Right renal pelvis (tissue), 4 donors: ENCODE measurements at regions not wholly inside any gene's neighbourhood (a gene's known extent, or its start where the extent isn't known, plus 50 kb on each side); places are given as distances from the start of the nearest gene placed in this dataset.

Experiments used
- DNase-seq, 4 donors: peaks; one replicate each; pipeline ENCODE4 v3.0.0-alpha.2; 2013; ENCODE audit warnings: low read depth in 4 of 4, low spot score in 3 of 4, missing footprints in 1 of 4

DNA sequence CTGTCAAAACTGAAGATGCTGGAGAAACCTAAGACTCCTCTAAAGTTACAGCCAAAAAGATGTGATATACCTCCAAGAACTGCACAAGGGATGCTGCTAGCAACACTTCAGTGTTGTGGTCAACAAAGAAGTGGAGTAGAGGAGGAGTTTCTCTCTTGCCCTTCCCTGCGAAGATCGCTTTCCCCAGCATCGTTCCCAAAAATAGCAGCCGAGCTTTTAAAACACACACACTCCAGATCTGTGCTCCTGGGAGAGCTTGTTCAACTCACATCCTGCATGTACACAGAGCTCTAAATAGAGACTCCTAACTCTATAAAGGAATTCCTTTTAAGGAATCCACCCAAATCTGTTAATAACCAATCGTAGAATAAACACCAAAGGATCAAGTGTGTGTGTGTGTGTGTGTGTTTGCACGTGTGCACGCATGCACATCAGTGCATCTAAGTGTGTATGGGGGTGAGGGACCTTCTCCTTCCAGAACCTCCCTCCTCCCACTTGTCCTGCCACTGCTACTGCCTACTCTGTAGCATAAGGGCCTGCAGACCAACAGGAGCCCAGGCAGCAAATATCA lies 58.5 kb downstream of the PSMG1 start:
- no peak for DNase-seq

DNA sequence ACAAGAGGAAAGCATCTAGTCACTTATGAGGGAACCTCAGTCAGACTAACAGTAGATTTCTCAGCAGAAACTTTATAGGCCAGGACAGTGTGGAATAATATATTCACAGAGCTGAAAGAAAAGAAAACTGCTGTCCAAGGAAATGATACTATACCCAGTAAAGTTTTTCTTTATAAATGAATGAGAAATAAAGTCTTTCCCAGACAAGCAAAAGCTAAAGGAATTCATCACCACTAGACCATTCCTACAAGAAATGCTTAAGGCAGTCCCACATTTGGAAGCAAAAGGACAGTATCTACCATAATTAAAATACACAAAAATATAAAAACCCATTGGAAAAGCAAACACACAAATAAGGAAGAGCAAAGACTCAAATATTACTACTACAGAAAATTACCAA lies 59.9 kb downstream of the PSMG1 start:
- no peak for DNase-seq

DNA sequence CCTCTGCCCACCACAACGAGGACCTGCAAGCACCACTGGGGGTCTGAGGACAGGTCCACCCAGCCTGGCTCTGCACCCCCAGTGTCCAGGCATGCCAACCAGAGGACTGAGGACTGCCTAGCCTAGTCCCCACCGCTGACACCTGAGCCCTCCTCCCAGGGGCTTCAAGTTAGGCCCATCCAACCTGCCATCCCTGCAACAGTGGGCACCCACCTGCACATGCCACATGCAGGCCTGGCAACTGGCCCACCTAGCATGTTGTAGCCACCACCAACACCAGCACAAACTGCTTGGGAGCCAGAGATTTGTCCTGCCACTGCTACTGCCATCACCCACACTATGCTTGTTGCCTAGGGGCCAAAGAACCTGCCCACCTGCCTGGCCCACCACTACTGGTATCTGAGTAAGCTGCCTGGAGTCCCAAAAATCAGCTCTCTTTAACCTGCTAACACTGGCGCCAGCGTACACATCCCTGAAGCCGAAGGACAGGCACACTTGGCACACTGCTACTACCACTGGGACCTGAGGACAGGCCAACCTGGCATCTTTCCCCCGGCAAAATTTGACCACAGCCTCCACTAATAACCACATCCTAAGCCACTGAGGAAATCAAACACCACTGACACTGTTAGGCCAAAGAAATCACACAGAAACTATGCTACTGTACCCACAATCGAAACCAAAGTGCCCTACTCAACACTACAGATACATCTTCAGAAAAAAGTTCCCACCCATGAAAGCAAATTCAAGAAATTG lies 61.5 kb downstream of the PSMG1 start:
- DNase-seq, result no peak

DNA sequence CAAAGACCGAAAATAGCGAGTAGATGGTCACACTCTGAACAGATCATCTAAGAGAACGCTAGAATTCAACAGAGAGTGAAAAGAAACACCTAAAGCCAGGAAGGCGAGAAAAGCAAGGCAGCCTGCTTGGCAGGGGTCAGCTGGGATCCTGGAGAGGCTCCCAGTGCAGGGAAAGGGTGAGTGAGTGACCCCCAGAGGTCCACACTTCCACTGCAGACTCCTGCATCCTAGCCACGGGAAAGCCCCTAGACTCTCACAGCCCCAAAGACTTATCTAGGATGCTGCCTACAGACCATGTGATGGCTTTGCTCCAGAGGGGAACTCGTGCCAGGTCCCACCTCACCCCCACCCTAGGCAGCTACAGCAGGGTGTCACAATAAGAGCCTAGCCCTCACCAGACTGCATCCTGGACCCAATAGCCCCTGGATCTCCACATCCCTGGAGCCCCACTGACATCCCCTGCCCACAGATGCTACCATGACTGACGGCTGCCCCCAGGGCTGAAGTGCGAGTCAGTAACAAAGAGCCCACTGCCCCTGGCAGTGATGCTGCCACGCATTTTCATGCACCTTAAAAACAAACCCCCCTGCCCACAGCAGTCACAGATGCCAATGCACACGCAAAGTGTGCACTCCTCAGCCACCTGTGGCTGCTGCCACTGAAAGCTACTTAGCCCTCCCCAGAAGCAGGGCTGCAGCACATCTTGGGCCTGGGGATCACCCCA lies 62.2 kb downstream of the PSMG1 start:
- DNase-seq, result no peak

DNA sequence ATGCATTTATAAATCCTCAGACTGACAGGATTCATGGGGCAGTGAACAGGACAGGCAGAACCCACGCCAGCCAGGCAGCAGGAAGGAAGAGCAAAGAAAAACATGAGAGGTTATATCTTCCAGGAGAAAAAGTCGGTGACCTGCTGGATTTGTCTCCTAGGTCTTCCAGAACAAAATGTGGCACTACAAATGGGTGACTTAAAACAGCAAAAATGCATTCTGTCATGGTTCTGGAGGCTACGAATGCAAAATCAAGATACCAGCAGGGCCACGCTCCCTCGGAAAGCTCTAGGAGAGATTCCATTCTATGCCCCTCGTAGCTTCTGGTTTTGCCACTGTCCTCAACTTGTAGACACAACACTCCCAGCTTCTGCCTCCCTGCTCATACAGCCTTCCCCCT lies 63.4 kb downstream of the PSMG1 start:
- no peak for DNase-seq

DNA sequence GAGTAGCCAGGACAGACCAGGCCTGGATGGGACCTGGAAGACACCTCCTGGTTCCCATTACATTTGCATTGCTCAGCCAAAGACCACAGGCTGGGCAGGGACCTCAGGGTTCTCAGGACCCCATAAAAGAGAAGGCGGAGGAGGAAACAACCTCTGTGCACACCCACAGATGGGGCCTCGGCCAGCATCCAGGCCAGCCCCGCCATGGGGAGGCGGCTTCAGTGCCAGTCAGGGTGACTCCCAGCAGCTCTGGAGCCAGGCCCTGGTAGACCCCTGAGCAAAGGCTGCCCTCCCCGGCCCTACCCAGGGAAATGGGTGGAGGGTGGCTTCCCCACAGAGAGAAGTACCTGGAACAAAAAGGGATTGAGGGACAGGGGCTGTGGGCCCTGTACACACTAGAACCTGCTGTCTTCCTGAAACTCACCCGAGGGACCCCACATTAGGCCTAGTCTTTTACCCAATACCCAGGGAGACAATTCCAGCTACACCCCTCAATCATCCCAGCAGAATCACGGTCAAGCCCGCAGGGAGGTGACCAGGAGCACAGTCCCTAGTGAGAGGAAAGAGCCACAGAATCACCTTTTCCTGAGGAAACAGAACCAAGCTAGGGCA lies 64.5 kb downstream of the PSMG1 start:
- DNase-seq, result no peak

DNA sequence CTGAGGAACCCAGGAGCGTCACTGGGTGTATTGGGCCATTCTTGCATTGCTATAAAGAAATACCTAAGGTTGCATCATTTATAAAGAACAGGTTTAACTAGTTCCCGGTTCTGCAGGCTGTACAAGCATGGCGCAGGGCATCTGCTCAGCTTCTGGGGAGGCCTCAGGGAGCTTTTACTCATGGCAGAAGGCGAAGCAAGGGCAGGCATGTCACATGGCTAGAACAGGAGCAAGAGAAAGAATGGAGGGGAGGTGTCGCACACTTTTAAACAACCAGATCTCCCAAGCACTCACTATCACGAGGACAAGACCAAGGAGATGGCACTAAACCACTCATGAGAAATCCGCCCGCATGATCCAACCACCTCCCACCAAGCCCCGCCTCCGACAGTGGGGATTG lies 65.2 kb downstream of the PSMG1 start:
- DNase-seq, result no peak

DNA sequence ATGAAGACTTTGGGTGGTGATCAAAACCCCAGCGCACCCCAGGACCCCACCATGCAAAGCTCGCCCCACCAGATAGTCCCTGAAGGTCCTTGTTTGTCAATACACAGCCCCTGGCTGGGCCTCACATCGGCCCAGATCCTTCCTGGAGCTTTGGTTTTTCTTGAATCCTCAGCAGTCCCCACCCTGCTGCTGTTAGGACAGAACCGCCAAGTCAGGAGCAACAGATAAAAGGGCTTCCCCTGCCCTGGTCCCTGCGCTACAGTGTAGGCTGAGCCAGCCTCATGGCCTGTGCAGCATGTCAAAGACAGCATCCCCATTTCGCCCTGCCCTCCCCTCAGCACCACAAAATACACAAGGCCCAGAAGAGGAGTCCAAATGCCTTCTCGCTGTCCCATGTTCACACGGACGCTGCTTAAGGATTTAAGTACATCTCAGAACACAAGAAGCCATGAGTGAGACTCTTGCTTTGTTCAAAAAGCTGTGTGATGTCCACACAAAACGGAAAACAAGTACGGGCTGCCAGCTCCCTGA lies 65.7 kb downstream of the PSMG1 start:
- no peak for DNase-seq

DNA sequence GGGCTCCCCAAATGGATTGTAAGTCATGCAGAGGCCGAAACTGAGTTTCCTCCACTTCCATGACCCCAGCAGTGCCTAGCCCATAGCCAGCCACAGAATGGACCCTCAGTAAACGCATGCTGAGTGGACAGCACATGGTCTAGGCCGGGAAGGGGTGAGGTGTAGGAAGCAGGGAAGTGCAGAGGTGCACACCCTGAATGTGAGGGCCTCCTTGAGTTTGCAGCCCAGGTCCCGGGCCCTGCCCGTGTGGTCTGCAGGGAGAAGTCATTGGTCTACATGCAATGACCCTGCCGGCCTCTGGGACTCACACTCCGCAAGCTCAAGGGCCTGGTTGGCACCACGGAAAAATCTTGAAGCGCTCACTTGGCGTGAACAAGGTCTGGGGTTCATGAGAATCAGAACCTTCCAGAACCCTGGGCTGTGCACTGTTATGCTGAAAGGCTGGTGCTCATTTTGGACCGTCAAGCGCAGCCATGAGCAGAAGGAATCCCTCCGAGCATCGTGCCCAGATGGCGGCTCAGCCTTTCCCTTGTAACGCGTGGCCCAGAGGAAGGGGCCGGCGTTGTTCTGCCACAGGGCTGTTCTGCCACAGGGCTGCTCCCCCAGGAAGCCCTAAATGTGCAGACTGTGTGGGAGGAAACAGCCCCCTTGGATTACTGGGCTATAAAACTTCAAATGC lies 66.4 kb downstream of the PSMG1 start:
- DNase-seq, result no peak

DNA sequence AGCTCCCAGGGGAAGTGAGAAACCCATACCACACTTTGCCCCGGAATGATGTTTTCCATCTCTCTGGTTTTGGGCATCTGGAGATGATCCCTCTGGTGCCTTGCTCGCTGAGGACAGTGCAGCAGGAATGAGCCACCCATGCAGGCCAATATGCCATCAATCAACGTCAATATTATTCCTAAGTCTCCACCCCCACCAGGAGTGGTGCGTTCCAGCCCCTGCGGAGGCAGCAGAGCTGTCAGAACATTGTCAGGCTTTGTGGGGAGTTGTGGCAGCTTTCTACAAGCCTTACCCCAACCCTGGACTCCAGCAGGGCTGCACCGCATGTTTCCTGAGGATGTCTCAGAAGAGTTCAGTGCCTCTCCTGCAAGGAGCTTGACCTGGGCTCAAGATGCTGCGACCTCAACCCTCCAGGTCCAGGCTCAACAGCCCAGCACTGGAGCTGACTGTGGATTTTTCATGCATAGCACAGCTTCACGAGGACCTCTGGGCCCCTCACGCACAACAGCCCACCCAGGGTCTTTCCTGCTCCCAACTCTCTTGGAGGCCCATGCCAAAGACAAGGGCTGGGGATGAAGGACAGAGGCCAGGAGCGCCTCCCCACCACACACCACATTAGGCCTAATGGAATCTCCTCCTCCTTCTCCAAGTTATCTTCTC lies 67.5 kb downstream of the PSMG1 start:
- no peak for DNase-seq

DNA sequence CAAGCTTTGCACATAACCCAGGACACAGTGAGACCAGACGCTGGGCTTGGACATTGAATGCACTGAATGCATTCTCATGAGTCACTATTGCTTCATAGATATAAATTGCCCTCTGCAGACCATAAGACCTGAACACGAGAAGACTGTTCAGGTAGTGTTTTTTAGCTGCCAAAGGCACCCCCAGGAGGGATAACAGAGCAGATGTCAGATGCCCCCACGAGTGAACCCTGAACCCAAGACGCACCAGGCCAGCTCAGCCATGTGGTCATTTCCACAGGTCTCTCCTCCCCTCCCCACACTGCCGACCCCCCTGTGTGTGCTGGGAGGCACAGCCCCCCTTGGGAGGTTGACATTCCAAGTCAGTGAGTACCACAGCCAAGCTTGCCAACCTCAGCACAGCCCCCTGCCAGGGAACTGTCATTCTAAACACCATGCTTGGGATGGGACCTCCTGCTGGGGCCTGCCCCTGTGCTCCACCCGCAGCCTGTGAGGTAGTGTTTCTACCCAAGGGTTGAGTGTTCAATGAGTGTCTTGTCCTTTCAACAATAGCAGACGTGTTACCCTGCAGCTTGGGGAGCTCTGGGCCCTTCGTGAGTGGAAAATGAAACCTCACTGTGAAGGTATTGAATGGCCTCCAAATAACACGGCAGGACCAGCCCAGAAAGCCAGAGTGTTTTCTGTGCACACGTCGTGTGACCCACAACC lies 68.2 kb downstream of the PSMG1 start:
- DNase-seq, result no peak

DNA sequence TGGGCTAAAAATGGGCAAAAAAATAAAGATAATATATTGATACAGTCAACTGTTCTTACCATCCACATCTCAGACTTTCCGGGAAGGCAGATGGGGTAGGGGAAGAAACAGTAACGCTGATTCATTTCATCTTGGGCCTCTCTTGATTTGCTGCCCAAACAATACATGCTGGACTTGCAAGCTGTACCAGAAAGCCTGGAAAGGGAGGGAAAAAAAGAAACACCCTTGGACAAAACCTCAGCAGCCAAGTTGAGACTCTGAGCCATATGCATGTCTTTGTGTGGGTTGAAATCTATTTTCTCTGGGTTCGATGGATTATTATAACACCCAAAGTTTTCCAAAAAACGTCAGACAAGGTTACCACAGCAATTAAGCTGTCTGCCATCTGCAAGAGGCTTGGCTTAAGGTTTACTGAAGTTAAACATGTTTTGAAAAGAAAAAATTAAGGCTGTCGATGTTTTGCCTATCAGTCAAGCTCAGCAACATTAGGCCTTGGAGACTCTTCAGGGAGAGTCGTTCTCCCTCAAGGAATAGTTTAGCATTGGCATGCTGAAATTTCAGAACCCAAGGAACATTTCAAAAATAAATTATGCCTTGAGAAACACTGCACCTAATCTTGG lies 71.2 kb downstream of the PSMG1 start:
- no peak for DNase-seq

DNA sequence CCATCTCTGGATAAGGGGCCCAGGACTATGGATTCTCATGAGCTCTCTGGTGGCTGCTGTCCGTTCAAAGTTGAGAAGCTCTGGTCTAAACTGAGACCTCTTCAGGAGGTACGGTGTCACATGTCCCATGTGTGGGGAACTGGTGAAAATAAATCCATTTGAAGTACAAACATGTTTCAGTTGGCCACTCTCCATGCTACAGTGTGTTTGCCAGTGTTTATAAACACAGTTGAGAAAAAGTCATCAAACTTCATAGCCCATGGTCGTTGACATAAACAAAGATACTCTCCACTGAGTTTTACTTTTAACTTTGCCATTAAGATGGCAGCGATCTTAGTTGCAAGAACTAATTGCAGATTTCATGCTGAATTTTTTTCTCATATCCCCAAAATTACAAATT lies 72.8 kb downstream of the PSMG1 start:
- no peak for DNase-seq

DNA sequence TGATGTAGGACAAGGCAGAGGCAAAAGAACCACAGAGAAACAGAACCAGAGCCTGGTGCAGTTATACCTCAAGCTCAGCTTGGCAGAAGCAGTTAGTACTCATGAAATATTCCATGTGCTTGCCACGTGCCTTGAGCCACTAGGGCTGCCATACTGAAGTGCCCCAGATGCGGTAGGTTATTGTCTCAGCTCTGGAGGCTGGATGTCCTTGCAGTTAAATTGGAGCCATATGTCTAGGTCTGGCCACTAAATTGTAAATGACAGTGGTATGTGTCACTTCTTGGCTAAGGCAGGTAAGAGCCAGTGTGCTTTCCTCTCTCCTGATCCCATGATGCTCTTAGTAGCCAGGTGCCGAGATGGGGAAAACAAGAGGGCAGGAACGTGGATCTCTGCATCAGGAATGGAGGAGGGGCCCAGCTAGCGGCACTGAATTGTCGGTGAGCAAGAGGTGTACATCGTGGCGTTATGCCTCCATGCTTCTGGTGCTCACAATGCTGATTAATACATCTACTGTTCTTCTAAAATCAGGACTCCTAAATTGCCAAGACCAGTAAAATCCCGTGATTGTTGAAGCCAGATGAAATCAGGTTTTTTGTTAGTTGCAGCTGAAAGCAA lies 73.5 kb downstream of the PSMG1 start:
- DNase-seq, result no peak

DNA sequence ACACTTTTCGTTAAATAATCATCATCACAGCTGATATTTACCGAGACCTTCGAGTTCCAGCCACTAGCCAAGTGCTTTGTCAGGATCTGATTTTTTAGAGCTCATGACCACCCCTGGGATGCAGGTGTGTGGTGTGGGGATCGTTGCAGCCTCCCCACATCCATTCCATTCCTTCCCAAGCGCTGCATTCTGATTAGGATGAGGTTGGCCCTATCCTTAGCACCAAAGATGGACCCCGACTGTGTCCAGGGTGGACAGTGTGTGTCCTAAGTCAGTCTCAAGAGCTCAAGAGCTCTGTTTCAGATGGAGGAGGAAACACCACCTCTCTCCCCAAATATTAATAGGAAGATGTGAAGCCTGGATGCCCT lies 74.1 kb downstream of the PSMG1 start:
- no peak for DNase-seq

DNA sequence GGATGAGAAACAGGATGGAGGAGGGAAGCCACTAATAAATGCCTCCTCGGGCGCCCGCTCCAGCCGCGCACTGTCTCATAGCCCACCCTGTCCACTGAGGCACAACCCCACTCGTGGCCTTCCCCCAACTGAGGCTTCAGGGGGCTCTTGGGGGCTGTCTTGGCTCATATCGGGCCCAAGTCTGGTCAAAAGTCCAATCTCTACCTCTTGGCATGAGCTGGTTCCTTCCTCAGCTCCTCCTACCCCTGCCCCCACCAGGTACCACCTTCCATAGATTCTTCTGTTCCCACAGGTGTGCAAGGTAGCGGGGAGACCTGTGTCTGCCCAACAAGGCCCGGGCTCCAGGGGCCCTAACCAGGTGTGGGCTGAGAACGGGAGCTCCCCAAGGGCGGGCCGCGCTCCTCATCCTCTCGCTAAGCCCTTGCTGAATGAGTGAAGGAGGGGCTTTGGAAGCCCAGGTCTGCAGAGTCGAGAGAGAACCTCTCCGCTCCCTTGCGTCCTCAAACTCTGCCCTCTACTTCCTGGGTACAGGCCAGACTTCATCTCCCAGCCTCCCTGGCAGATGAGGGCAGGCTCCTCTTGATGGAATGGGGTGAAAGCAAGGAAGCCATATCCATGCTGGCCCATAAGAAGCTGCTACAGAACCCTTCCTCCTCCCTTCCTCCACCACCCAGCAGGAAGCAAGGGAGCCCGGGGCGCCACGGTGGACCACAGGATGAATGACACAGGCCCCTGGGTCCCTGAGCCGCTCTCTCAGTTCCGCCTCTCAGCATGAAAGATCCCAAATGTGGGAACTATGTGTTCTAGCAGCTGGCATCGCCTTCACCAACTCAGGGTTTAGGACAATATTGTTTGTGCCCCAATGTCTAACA lies 74.7 kb downstream of the PSMG1 start:
- no peak for DNase-seq

DNA sequence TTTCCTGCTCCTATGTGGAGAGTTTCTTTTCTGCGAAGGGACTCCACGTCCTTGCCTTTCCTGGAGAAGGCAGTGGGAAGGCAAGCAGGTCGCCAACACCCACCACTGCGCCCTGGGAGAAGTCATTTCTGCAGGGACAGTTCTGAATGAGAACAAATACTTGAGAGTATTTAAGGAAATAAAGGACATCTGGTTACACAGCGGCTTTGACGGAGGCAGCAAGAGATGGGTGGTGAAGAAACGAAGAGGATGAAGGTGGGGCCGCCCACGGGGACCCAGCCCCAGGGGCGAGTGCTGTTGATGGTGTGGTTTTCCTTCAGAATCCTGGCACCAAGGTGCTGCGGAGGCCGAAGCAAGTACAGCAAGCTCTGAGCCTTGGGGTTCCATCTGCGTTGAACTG lies 75.5 kb downstream of the PSMG1 start:
- no peak for DNase-seq

DNA sequence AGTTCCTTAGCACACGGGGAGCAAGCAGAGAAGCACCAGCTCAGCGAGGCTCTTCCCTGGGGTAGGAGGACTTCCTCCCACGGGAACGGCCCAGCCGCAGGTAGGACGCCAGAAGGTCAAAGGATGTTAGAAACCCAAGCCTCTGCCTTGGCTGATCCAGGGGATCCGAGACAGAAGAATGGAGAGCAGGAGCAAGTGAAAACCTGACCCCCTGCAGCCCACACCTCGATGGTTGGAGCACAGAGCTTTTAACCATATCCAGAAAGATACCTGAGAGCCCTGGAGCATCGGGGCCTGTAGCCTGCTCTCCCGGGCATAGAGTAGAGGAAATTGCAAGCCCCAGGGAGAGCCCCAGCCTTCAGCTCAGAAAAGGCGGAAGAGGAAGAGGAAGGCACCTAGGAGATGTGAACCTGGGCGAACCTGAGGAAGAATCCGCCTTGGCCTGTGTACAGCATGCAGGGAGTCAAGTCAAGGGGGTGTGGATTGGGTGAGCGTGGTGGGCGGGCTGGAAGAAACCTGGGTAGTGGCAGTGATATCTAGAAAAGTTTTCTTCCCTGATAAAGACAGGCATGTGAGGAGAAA lies 76.3 kb downstream of the PSMG1 start:
- DNase-seq, result no peak
